A673 (cell line): ENCODE measurements at regions not wholly inside any gene's neighbourhood (a gene's known extent, or its start where the extent isn't known, plus 50 kb on each side); places are given as distances from the start of the nearest gene placed in this dataset.

ENCODE experiments used
- EZH2 ChIP-seq: fragments of 200-600 bp; sonication (generic); IDR thresholded peaks from 2 replicates; pipeline ENCODE4 v1.6.1; 2017; ENCODE audit warnings: borderline replicate concordance, low read depth, mild to moderate bottlenecking, mixed read lengths, antibody characterized with exemption, low read length; ENCODE audit not compliant: poor library complexity, severe bottlenecking
- TF ChIP-seq, protein P1 (sequence below): fragments of 300-800, 200-600 bp; sonication (generic); conservative IDR thresholded peaks from 2 replicates; pipeline ENCODE4 v1.5.1; 2017; ENCODE audit warnings: low read depth, mild to moderate bottlenecking, antibody characterized with exemption, low read length, moderate library complexity, mixed read lengths

GRCh38 chr4:149886786-149887490 lies 71.3 kb upstream of the IQCM start:
- TF ChIP-seq, protein P1, sequence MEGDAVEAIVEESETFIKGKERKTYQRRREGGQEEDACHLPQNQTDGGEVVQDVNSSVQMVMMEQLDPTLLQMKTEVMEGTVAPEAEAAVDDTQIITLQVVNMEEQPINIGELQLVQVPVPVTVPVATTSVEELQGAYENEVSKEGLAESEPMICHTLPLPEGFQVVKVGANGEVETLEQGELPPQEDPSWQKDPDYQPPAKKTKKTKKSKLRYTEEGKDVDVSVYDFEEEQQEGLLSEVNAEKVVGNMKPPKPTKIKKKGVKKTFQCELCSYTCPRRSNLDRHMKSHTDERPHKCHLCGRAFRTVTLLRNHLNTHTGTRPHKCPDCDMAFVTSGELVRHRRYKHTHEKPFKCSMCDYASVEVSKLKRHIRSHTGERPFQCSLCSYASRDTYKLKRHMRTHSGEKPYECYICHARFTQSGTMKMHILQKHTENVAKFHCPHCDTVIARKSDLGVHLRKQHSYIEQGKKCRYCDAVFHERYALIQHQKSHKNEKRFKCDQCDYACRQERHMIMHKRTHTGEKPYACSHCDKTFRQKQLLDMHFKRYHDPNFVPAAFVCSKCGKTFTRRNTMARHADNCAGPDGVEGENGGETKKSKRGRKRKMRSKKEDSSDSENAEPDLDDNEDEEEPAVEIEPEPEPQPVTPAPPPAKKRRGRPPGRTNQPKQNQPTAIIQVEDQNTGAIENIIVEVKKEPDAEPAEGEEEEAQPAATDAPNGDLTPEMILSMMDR: no peak
- TF ChIP-seq EZH2: no peak
